A549 (cell line): ENCODE measurements at regions not wholly inside any gene's neighbourhood (a gene's known extent, or its start where the extent isn't known, plus 50 kb on each side); places are given as distances from the start of the nearest gene placed in this dataset.

Experiments
- ATAC-seq, 2 experiments: fragments of 200-7000 bp in 1 of 2; fragments of >200 bp in 1 of 2; cut with Nextera tagmentation in 1 of 2; cut with Tn5 transposase in 1 of 2; 3 replicates each; pipeline versions ENCODE4 v1.8.0 to v1.9.1; 2018 to 2020; ENCODE audit warnings: mild to moderate bottlenecking in 1 of 2, moderate library complexity in 1 of 2
- CTCF ChIA-PET: fragments of 300-600 bp; sonication (Branson Sonifier 250); formaldehyde crosslinking; extraction: SDS; loops from one replicate; lab custom pipeline; 2021; ENCODE audit warnings: antibody characterized with exemption, inconsistent platforms; lab: Yijun Ruan, JAX
- POLR2A ChIA-PET: fragments of 350-600 bp; formaldehyde crosslinking; extraction: SDS; loops from one replicate; lab custom pipeline; 2021; ENCODE audit warnings: antibody characterized with exemption, inconsistent platforms; lab: Yijun Ruan, JAX
- DNase-seq, 2 experiments: peaks; one replicate each; pipeline versions ENCODE4 v3.0.0 to v3.0.0-alpha.2; 2011 to 2016; ENCODE audit warnings: low read depth in 1 of 2, low spot score in 1 of 2
- FAIRE-seq: peaks from 2 replicates; lab custom pipeline; 2011; peaks lifted over from hg19 to GRCh38; lab: Jason Lieb, UNC
- H3K27ac ChIP-seq, 2 experiments: fragments of >200 bp; sonication (Bioruptor Twin); formaldehyde crosslinking; 3 replicates each; pipeline ENCODE4 v1.5.1; 2016 to 2017
- H3K4me1 ChIP-seq: fragments of >200 bp; sonication (Bioruptor Twin); formaldehyde crosslinking; 3 replicates; pipeline ENCODE4 v1.6.1; 2016
- H3K4me2 ChIP-seq: fragments of >200 bp; sonication (Bioruptor Twin); formaldehyde crosslinking; 3 replicates; pipeline ENCODE4 v1.6.1; 2016
- H3K4me3 ChIP-seq: fragments of >200 bp; sonication (Bioruptor Twin); formaldehyde crosslinking; 3 replicates; pipeline ENCODE4 v1.5.1; 2016
- H3K9me3 ChIP-seq: fragments of >200 bp; sonication (Bioruptor Twin); formaldehyde crosslinking; 3 replicates; pipeline ENCODE4 v1.6.1; 2016
- BHLHE40 ChIP-seq: IDR thresholded peaks from 2 replicates; pipeline ENCODE4 v1.6.1; 2012; ENCODE audit warnings: low read depth, low read length, inconsistent platforms
- CEBPB ChIP-seq, 2 experiments: fragments of >200 bp in 1 of 2; sonication (Bioruptor Twin) in 1 of 2; formaldehyde crosslinking in 1 of 2; IDR thresholded peaks; 2 replicates each; pipeline ENCODE4 v1.6.1; 2012 to 2016
- CHD2 ChIP-seq: fragments of 150-350 bp; IDR thresholded peaks from 2 replicates; pipeline ENCODE4 v1.6.1; 2014; ENCODE audit warnings: low read length; ENCODE audit not compliant: partially characterized antibody
- CHD4 ChIP-seq: fragments of 200-600 bp; sonication (generic); IDR thresholded peaks from 2 replicates; pipeline ENCODE4 v1.6.1; 2016; ENCODE audit warnings: antibody characterized with exemption, mild to moderate bottlenecking, borderline replicate concordance
- E2F6 ChIP-seq: IDR thresholded peaks from 2 replicates; pipeline ENCODE4 v1.6.1; 2012; ENCODE audit warnings: low read depth, borderline replicate concordance
- EHF ChIP-seq: fragments of 250-450 bp; sonication (Bioruptor Pico); IDR thresholded peaks from 2 replicates; pipeline ENCODE4 v1.5.0; 2020; ENCODE audit warnings: mild to moderate bottlenecking
- ELK1 ChIP-seq: fragments of 150-350 bp; IDR thresholded peaks from 2 replicates; pipeline ENCODE4 v1.6.1; 2014; ENCODE audit warnings: low read depth, mild to moderate bottlenecking, low read length
- FOSB ChIP-seq: fragments of 250-450 bp; sonication (Bioruptor Pico); IDR thresholded peaks from 2 replicates; pipeline ENCODE4 v1.5.0; 2020; ENCODE audit warnings: mild to moderate bottlenecking, moderate library complexity
- FOSL2 ChIP-seq, 2 experiments: fragments of 450-650 bp in 1 of 2; fragments of >200 bp in 1 of 2; sonication (Bioruptor Twin) in 1 of 2; formaldehyde crosslinking; IDR thresholded peaks; 2 replicates each; pipeline versions ENCODE4 v1.5.0 to v1.6.1; 2016 to 2020; ENCODE audit warnings: mild to moderate bottlenecking in 1 of 2, moderate library complexity in 1 of 2
- GATA3 ChIP-seq: IDR thresholded peaks from 2 replicates; pipeline ENCODE4 v1.6.1; 2012; ENCODE audit warnings: borderline replicate concordance
- HEYL ChIP-seq: fragments of 250-450 bp; sonication (Bioruptor Pico); IDR thresholded peaks from 2 replicates; pipeline ENCODE4 v1.8.0; 2021; ENCODE audit warnings: mild to moderate bottlenecking, moderate library complexity
- HOXA7 ChIP-seq: fragments of 250-450 bp; sonication (Bioruptor Pico); IDR thresholded peaks from 2 replicates; pipeline ENCODE4 v1.5.0; 2020; ENCODE audit warnings: mild to moderate bottlenecking, moderate library complexity
- JUNB ChIP-seq: fragments of >200 bp; sonication (Bioruptor Twin); formaldehyde crosslinking; IDR thresholded peaks from 2 replicates; pipeline ENCODE4 v1.6.1; 2016
- KDM1A ChIP-seq: fragments of 200-600 bp; sonication (generic); IDR thresholded peaks from 2 replicates; pipeline ENCODE4 v1.6.1; 2016; ENCODE audit warnings: low read depth, mild to moderate bottlenecking
- MYC ChIP-seq: IDR thresholded peaks from 2 replicates; pipeline ENCODE4 v1.6.1; 2012; ENCODE audit warnings: mild to moderate bottlenecking, inconsistent platforms, low read length, improper control_type of control experiment, borderline replicate concordance
- PBX3 ChIP-seq: IDR thresholded peaks from 2 replicates; pipeline ENCODE4 v1.6.1; 2012
- POLR2A ChIP-seq: IDR thresholded peaks from 2 replicates; pipeline ENCODE4 v1.6.1; 2012; ENCODE audit warnings: mild to moderate bottlenecking, low read length
- RAD21 ChIP-seq, 2 experiments: fragments of >200 bp in 1 of 2; sonication (Bioruptor Twin) in 1 of 2; formaldehyde crosslinking in 1 of 2; IDR thresholded peaks in 1 of 2; conservative IDR thresholded peaks in 1 of 2; 2 replicates in 1 of 2; 3 replicates in 1 of 2; pipeline ENCODE4 v1.6.1; 2012 to 2018; ENCODE audit warnings: inconsistent platforms in 1 of 2
- RARB ChIP-seq: fragments of 250-450 bp; sonication (Bioruptor Pico); IDR thresholded peaks from 2 replicates; pipeline ENCODE4 v1.8.0; 2021; ENCODE audit warnings: mild to moderate bottlenecking, moderate library complexity
- REST ChIP-seq: fragments of 200-600 bp; sonication (generic); IDR thresholded peaks from 2 replicates; pipeline ENCODE4 v1.6.1; 2016; ENCODE audit warnings: antibody characterized with exemption, mild to moderate bottlenecking, moderate library complexity
- SREBF2 ChIP-seq: fragments of 450-650 bp; IDR thresholded peaks from 2 replicates; pipeline ENCODE4 v1.6.1; 2014; ENCODE audit warnings: mild to moderate bottlenecking, moderate library complexity
- TFCP2L1 ChIP-seq: fragments of 250-450 bp; sonication (Bioruptor Pico); IDR thresholded peaks from 2 replicates; pipeline ENCODE4 v1.5.0; 2021; ENCODE audit warnings: mild to moderate bottlenecking
- TP53 ChIP-seq: fragments of 250-450 bp; sonication (Bioruptor Pico); IDR thresholded peaks from 2 replicates; pipeline ENCODE4 v1.5.0; 2021; ENCODE audit warnings: mild to moderate bottlenecking, moderate library complexity
- ZC3H11A ChIP-seq: fragments of 450-650 bp; IDR thresholded peaks from 2 replicates; pipeline ENCODE4 v1.6.1; 2014; ENCODE audit warnings: antibody characterized with exemption, mild to moderate bottlenecking
- WGBS: methylation state at CpG from one replicate; pipeline ENCODE4 v1.1.6; 2017; ENCODE audit errors: missing lambda C conversion rate; 5-methylcytosine and 5-hydroxymethylcytosine counted together

- ChIA-PET CTCF (no interaction called here), POLR2A (no interaction called here)
- TF ChIP-seq TFCP2L1 (CRISPR knock-in tag) (no peak), JUNB (no peak), EHF (CRISPR knock-in tag) (no peak), FOSL2 (IDR thresholded peaks at IDR 0.05) (no peak), FOSL2 (CRISPR knock-in tag; IDR thresholded peaks at IDR 0.05) (no peak), HEYL (no peak), REST (no peak), ELK1 (no peak), CEBPB (IDR thresholded peaks at IDR 0.05) (no peak), KDM1A (no peak), CHD4 (no peak), POLR2A (no peak), E2F6 (no peak), HOXA7 (CRISPR knock-in tag) (no peak), FOSB (no peak), BHLHE40 (no peak), ZC3H11A (no peak)
- H3K27ac ChIP-seq, result no peak overlapping the region
- no peak for DNase-seq
- H3K4me1 ChIP-seq, result no peaks in the 10 kb centered on the region
- H3K4me2 ChIP-seq, result no peak overlapping the region
- no peak for FAIRE-seq
- no peak for ATAC-seq
- no peaks in the 10 kb centered on the region for H3K9me3 ChIP-seq
- no peak overlapping the region for H3K4me3 ChIP-seq
- 8% methylated on average over 5 of the region's 5 CpGs for WGBS
These were observed 144.9 kb upstream of the C1orf174 start for GRCh38 chr1:4044967-4045366.

GRCh38 chr1:4045397-4046010, 145.4 kb upstream of the C1orf174 start:
- ChIA-PET CTCF (no interaction called here), POLR2A (no interaction called here)
- no peak overlapping the region for H3K4me2 ChIP-seq
- 7% methylated on average over 5 of the region's 5 CpGs for WGBS
- no peak overlapping the region for H3K4me3 ChIP-seq
- no peak overlapping the region for H3K27ac ChIP-seq
- FAIRE-seq (no peak), DNase-seq (no peak), ATAC-seq (no peak)
- H3K4me1 ChIP-seq, result no peaks in the 10 kb centered on the region
- TF ChIP-seq RAD21 (conservative IDR thresholded peaks at IDR 0.05 in 1 of 2, IDR thresholded peaks at IDR 0.05 in 1 of 2), result no peak
- TF ChIP-seq PBX3, result no peak
- no peak for TF ChIP-seq TP53 (CRISPR knock-in tag)
- no peak for TF ChIP-seq SREBF2
- TF ChIP-seq CEBPB (IDR thresholded peaks at IDR 0.05), result no peak
- no peak for TF ChIP-seq HEYL
- no peak for TF ChIP-seq CHD2
- no peak for TF ChIP-seq RARB (CRISPR knock-in tag)
- TF ChIP-seq MYC, result no peak
- TF ChIP-seq GATA3, result no peak
- H3K9me3 ChIP-seq, result no peaks in the 10 kb centered on the region
